H1 (cell line): ENCODE measurements at regions not wholly inside any gene's neighbourhood (a gene's known extent, or its start where the extent isn't known, plus 50 kb on each side); places are given as distances from the start of the nearest gene placed in this dataset.

Source experiments
- CTCF ChIA-PET: fragments of 300-600 bp; sonication (Branson Sonifier 250); formaldehyde crosslinking; loops from one replicate; lab custom pipeline; 2021; ENCODE audit not compliant: partially characterized antibody; lab: Charles Lee
- POLR2A ChIA-PET: fragments of 300-600 bp; sonication (Branson Sonifier 250); formaldehyde crosslinking; loops from one replicate; lab custom pipeline; 2021; ENCODE audit warnings: inconsistent platforms; ENCODE audit not compliant: partially characterized antibody; lab: Charles Lee
- DNase-seq, 2 experiments: peaks; one replicate each; pipeline versions ENCODE4 v3.0.0 to v3.0.0-alpha.2; 2010 to 2022; ENCODE audit warnings: low spot score in 2 of 2, low read depth in 1 of 2, mixed read lengths in 1 of 2
- FAIRE-seq: peaks from 2 replicates; lab custom pipeline; 2011; peaks lifted over from hg19 to GRCh38; lab: Jason Lieb, UNC
- H2AFZ ChIP-seq: 2 replicates; pipeline ENCODE4 v1.8.1; 2012; ENCODE audit warnings: low read length, inconsistent platforms
- H2AK5ac ChIP-seq: 2 replicates; pipeline ENCODE4 v1.6.1; 2013; ENCODE audit warnings: low read depth, low read length
- H2BK120ac ChIP-seq: replicated peaks from 2 replicates; pipeline ENCODE3; 2013; ENCODE audit warnings: low read depth, low read length, inconsistent platforms
- H2BK12ac ChIP-seq: 2 replicates; pipeline ENCODE4 v1.6.1; 2013; ENCODE audit warnings: low read depth, low read length
- H2BK15ac ChIP-seq: 2 replicates; pipeline ENCODE4 v1.6.1; 2013; ENCODE audit warnings: low read length
- H2BK20ac ChIP-seq: 2 replicates; pipeline ENCODE4 v1.6.1; 2013; ENCODE audit warnings: low read length
- H2BK5ac ChIP-seq: 2 replicates; pipeline ENCODE4 v1.6.1; 2013; ENCODE audit warnings: low read depth, low read length
- H3K14ac ChIP-seq: 2 replicates; pipeline ENCODE4 v1.6.1; 2013; ENCODE audit warnings: inconsistent platforms; ENCODE audit not compliant: insufficient read length
- H3K18ac ChIP-seq: 2 replicates; pipeline ENCODE4 v1.6.1; 2013; ENCODE audit warnings: low read length; ENCODE audit errors: extremely low read depth
- H3K23ac ChIP-seq: 2 replicates; pipeline ENCODE4 v1.6.1; 2013; ENCODE audit warnings: inconsistent platforms; ENCODE audit not compliant: insufficient read length
- H3K23me2 ChIP-seq: 2 replicates; pipeline ENCODE4 v1.6.1; 2013; ENCODE audit warnings: low read depth, low read length
- H3K27ac ChIP-seq: 2 replicates; pipeline ENCODE4 v1.6.1; 2011; ENCODE audit warnings: low read depth, low read length, inconsistent platforms
- H3K27me3 ChIP-seq, 4 experiments: replicated peaks in 1 of 4; 1 replicate in 1 of 4; 2 replicates in 3 of 4; pipeline versions ENCODE4 v1.6.1 to v1.8.1; 2011 to 2013; ENCODE audit warnings: low read length in 3 of 4, mild to moderate bottlenecking in 3 of 4, inconsistent platforms in 2 of 4, mixed read lengths in 2 of 4, moderate library complexity in 1 of 4; ENCODE audit not compliant: control insufficient read depth in 3 of 4, insufficient read depth in 3 of 4; ENCODE audit errors: extremely low read depth in 1 of 4
- H3K36me3 ChIP-seq, 4 experiments: 2 replicates each; pipeline versions ENCODE4 v1.6.1 to v1.8.1; 2011 to 2013; ENCODE audit warnings: mild to moderate bottlenecking in 4 of 4, low read length in 3 of 4, moderate library complexity in 2 of 4, control low read depth in 1 of 4, inconsistent platforms in 1 of 4; ENCODE audit not compliant: insufficient read depth in 4 of 4, control insufficient read depth in 2 of 4
- H3K4ac ChIP-seq: replicated peaks from 2 replicates; pipeline ENCODE3; 2013; ENCODE audit warnings: low read length, low read depth, mixed read lengths, inconsistent platforms; ENCODE audit not compliant: insufficient read length
- H3K4me1 ChIP-seq, 4 experiments: replicated peaks in 1 of 4; 1 replicate in 1 of 4; 2 replicates in 3 of 4; pipeline versions ENCODE4 v1.6.1 to v1.8.1; 2011 to 2013; ENCODE audit warnings: low read length in 3 of 4, inconsistent platforms in 2 of 4, mixed read lengths in 1 of 4; ENCODE audit not compliant: insufficient read depth in 4 of 4, control insufficient read depth in 3 of 4
- H3K4me2 ChIP-seq, 2 experiments: 2 replicates each; pipeline versions ENCODE4 v1.6.1 to v1.8.1; 2011 to 2013; ENCODE audit warnings: low read depth in 2 of 2, low read length in 2 of 2, control low read depth in 1 of 2, inconsistent platforms in 1 of 2, mild to moderate bottlenecking in 1 of 2; ENCODE audit not compliant: insufficient read depth in 1 of 2
- H3K4me3 ChIP-seq, 4 experiments: fragments of 200-600, 300-600 bp in 1 of 4; sonication (generic), shearing (Covaris generic), sonication (Bioruptor Twin) in 1 of 4; 2 replicates each; pipeline versions ENCODE4 v1.5.1 to v1.8.1; 2011 to 2016; ENCODE audit warnings: low read length in 4 of 4, low read depth in 3 of 4, control low read depth in 2 of 4, inconsistent platforms in 2 of 4, mild to moderate bottlenecking in 2 of 4, mixed read lengths in 1 of 4, moderate library complexity in 1 of 4; ENCODE audit not compliant: insufficient read depth in 2 of 4; ENCODE audit errors: extremely low read depth in 1 of 4
- H3K56ac ChIP-seq: replicated peaks from 2 replicates; pipeline ENCODE3; 2013; ENCODE audit warnings: low read depth, mild to moderate bottlenecking, mixed read lengths, low read length, inconsistent platforms; ENCODE audit not compliant: insufficient read length
- H3K79me1 ChIP-seq: 2 replicates; pipeline ENCODE4 v1.6.1; 2013; ENCODE audit warnings: low read depth, low read length, control low read depth
- H3K79me2 ChIP-seq, 2 experiments: 2 replicates each; pipeline versions ENCODE4 v1.6.1 to v1.8.1; 2012 to 2013; ENCODE audit warnings: low read length in 2 of 2, mild to moderate bottlenecking in 2 of 2, inconsistent platforms in 1 of 2; ENCODE audit not compliant: insufficient read depth in 2 of 2, control insufficient read depth in 1 of 2
- H3K9ac ChIP-seq, 4 experiments: replicated peaks in 1 of 4; 1 replicate in 1 of 4; 2 replicates in 3 of 4; pipeline versions ENCODE4 v1.6.1 to v1.8.1; 2011 to 2013; ENCODE audit warnings: low read depth in 3 of 4, low read length in 3 of 4, control low read depth in 2 of 4, mild to moderate bottlenecking in 2 of 4, moderate library complexity in 2 of 4, inconsistent platforms in 1 of 4; ENCODE audit errors: extremely low read depth in 1 of 4
- H3K9me3 ChIP-seq, 2 experiments: 2 replicates each; pipeline versions ENCODE4 v1.6.1 to v1.8.1; 2012 to 2013; ENCODE audit warnings: mild to moderate bottlenecking in 2 of 2, moderate library complexity in 2 of 2, control low read depth in 1 of 2, inconsistent platforms in 1 of 2, low read depth in 1 of 2, low read length in 1 of 2, mixed read lengths in 1 of 2; ENCODE audit not compliant: insufficient read depth in 2 of 2
- H4K20me1 ChIP-seq, 2 experiments: replicated peaks in 1 of 2; 2 replicates each; pipeline versions ENCODE3 to v1.8.1; 2011 to 2013; ENCODE audit warnings: inconsistent platforms in 2 of 2, low read length in 2 of 2, mild to moderate bottlenecking in 1 of 2; ENCODE audit not compliant: insufficient read depth in 2 of 2, control insufficient read depth in 1 of 2
- H4K5ac ChIP-seq: 2 replicates; pipeline ENCODE4 v1.6.1; 2013; ENCODE audit warnings: low read length, low read depth, mixed read lengths, inconsistent platforms; ENCODE audit not compliant: insufficient read length
- H4K8ac ChIP-seq: 2 replicates; pipeline ENCODE4 v1.8.0; 2013; ENCODE audit warnings: mild to moderate bottlenecking, moderate library complexity, low read length, inconsistent platforms; ENCODE audit not compliant: insufficient read depth; ENCODE audit errors: extremely low read depth
- H4K91ac ChIP-seq: replicated peaks from 2 replicates; pipeline ENCODE3; 2013; ENCODE audit warnings: low read length, mixed read lengths, inconsistent platforms; ENCODE audit not compliant: insufficient read length
- FOSL1 ChIP-seq: IDR thresholded peaks from 2 replicates; pipeline ENCODE4 v1.6.1; 2011; ENCODE audit warnings: mild to moderate bottlenecking, low read depth, low read length, moderate library complexity; ENCODE audit not compliant: insufficient read depth
- WGBS, 2 experiments: shearing (Covaris generic) in 1 of 2; methylation state at CpG; one replicate each; pipeline versions ENCODE4 v1.1.6 to v1.1.7; 2013 to 2015; ENCODE audit warnings: low lambda C conversion rate in 2 of 2, mixed read lengths in 2 of 2, inconsistent platforms in 1 of 2, low coverage in 1 of 2, missing lambda C conversion rate in 1 of 2; ENCODE audit not compliant: insufficient replicate concordance in 2 of 2, insufficient coverage in 1 of 2, insufficient read length in 1 of 2; ENCODE audit errors: extremely low coverage in 1 of 2, missing lambda C conversion rate in 1 of 2; 5-methylcytosine and 5-hydroxymethylcytosine counted together

DNA sequence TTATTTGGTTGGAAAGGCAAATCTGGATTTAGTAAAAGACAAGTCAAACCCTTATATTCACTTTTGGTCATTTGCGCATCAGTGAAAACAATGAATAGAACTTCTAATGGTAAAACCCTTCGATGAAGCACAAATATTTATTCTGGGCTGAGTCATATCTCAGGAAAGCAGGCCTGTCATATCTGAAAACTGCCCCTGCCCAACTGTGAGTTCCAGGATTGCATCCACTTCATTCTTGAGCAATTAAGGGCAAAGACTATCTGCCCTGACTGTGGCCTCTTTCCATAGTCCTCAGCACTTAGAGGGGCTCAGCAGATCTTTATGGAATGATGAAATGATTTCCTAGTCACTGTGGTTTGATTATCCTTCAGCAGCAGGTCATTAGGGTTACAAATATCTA lies 795.2 kb upstream of the ID2 start:
- no peak overlapping the region for H3K9ac ChIP-seq
- no peak overlapping the region for H3K56ac ChIP-seq
- H3K23me2 ChIP-seq: no peaks in the 10 kb centered on the region
- H3K27ac ChIP-seq: no peak overlapping the region
- no peak overlapping the region for H3K14ac ChIP-seq
- H4K20me1 ChIP-seq: no peaks in the 10 kb centered on the region
- H3K18ac ChIP-seq: no peak overlapping the region
- no peak overlapping the region for H2BK15ac ChIP-seq
- ChIA-PET CTCF (no interaction called here), POLR2A (interaction anchor here (1.1 to 10.2 kb wide), 5 partner anchors 6 to 459 kb away, joined by 3 to 106 read pairs (median 4); no protein-coding TSS in a partner anchor)
- no peak overlapping the region for H2BK120ac ChIP-seq
- peaks cover 0 to 71% (median 27%) of the 10 kb centered on the region in 4 experiments; a peak in 5 of 8 replicates for H3K36me3 ChIP-seq
- FAIRE-seq (no peak), DNase-seq (no peak)
- H3K9me3 ChIP-seq: peaks cover 0 to under 1% of the 10 kb centered on the region in 2 experiments; a peak in 1 of 4 replicates
- WGBS, 2 experiments: 92% methylated on average over 2 of the region's 2 CpGs; no CpG with 5 or more reads in 1 of the 2 experiments
- H3K4ac ChIP-seq: no peak overlapping the region
- H3K4me2 ChIP-seq: no peak overlapping the region
- H3K79me1 ChIP-seq: peaks cover 14% of the 10 kb centered on the region
- no peak overlapping the region for H4K5ac ChIP-seq
- no peak overlapping the region for H4K91ac ChIP-seq
- no peak overlapping the region for H4K8ac ChIP-seq
- no peaks in the 10 kb centered on the region for H3K27me3 ChIP-seq
- no peak overlapping the region for H3K4me3 ChIP-seq
- H2BK5ac ChIP-seq: no peak overlapping the region
- H3K79me2 ChIP-seq: peaks cover 23 to 80% of the 10 kb centered on the region in 2 experiments
- H3K23ac ChIP-seq: no peak overlapping the region
- no peak overlapping the region for H2BK20ac ChIP-seq
- no peak overlapping the region for H2BK12ac ChIP-seq
- no peak for TF ChIP-seq FOSL1
- no peak overlapping the region for H2AFZ ChIP-seq
- H3K4me1 ChIP-seq: peaks cover 0 to 22% (median 6%) of the 10 kb centered on the region in 4 experiments; a peak in 4 of 7 replicates
- H2AK5ac ChIP-seq: no peak overlapping the region
